DMS 273 treated with DMSO at 0.1 percent for 48 hours (cell line): ENCODE measurements at regions not wholly inside any gene's neighbourhood (a gene's known extent, or its start where the extent isn't known, plus 50 kb on each side); places are given as distances from the start of the nearest gene placed in this dataset.
"Not testable (repeated sequence)": the region's sequence is repeated elsewhere in the genome, so short reads cannot be mapped to it uniquely, and the experiment has no call there.

Source experiments
- DNase-seq: peaks from one replicate; lab custom pipeline; 2025; lab: John Stamatoyannopoulos, UW

GRCh38 chr18:28510210-28510609, 333.3 kb upstream of the CDH2 start:
- DNase-seq, result no peak

- no peak for DNase-seq
Measured at GRCh38 chr18:28504066-28504465, 327.1 kb upstream of the CDH2 start.

- no peak for DNase-seq
Measured at GRCh38 chr18:28494151-28494550, 317.2 kb upstream of the CDH2 start.

- DNase-seq, result no peak
Measured at GRCh38 chr18:28485918-28486317, 309.0 kb upstream of the CDH2 start.

- DNase-seq, result no peak
Measured at GRCh38 chr18:28485210-28485801, 308.4 kb upstream of the CDH2 start.

GRCh38 chr18:28478531-28478930, 301.6 kb upstream of the CDH2 start:
- no peak for DNase-seq

- no peak for DNase-seq
Measured at GRCh38 chr18:28476302-28476701, 299.4 kb upstream of the CDH2 start.

- DNase-seq, result no peak
Measured at GRCh38 chr18:28469946-28470345, 293.0 kb upstream of the CDH2 start.

GRCh38 chr18:28468901-28469300, 292.0 kb upstream of the CDH2 start:
- no peak for DNase-seq

GRCh38 chr18:28466204-28466603, 289.3 kb upstream of the CDH2 start:
- DNase-seq, result no peak

GRCh38 chr18:28459587-28459986, 282.7 kb upstream of the CDH2 start:
- no peak for DNase-seq

GRCh38 chr18:28458751-28459150, 281.8 kb upstream of the CDH2 start:
- DNase-seq, result no peak

- DNase-seq, result no peak
Measured at GRCh38 chr18:28457784-28458183, 280.9 kb upstream of the CDH2 start.

- no peak for DNase-seq
Measured at GRCh38 chr18:28455971-28456370, 279.0 kb upstream of the CDH2 start.

- DNase-seq, result no peak
Measured at GRCh38 chr18:28439870-28440269, 262.9 kb upstream of the CDH2 start.

GRCh38 chr18:28438381-28438780, 261.5 kb upstream of the CDH2 start:
- DNase-seq, result no peak

- no peak for DNase-seq
Measured at GRCh38 chr18:28432339-28432738, 255.4 kb upstream of the CDH2 start.

- no peak for DNase-seq
Measured at GRCh38 chr18:28425886-28426285, 249.0 kb upstream of the CDH2 start.

GRCh38 chr18:28422577-28422976, 245.6 kb upstream of the CDH2 start:
- no peak for DNase-seq

- not testable (repeated sequence) for DNase-seq
Measured at GRCh38 chr18:28421950-28422349, 245.0 kb upstream of the CDH2 start.

- DNase-seq, result no peak
Measured at GRCh38 chr18:28412521-28412920, 235.6 kb upstream of the CDH2 start.

GRCh38 chr18:28411806-28412205, 234.9 kb upstream of the CDH2 start:
- no peak for DNase-seq

GRCh38 chr18:28409811-28410210, 232.9 kb upstream of the CDH2 start:
- no peak for DNase-seq

- no peak for DNase-seq
Measured at GRCh38 chr18:28408528-28408927, 231.6 kb upstream of the CDH2 start.

- no peak for DNase-seq
Measured at GRCh38 chr18:28407681-28408080, 230.8 kb upstream of the CDH2 start.
